ENCODE measurements at regions not wholly inside any gene's neighbourhood (a gene's known extent, or its start where the extent isn't known, plus 50 kb on each side); places are given as distances from the start of the nearest gene placed in this dataset.

GRCh38 chr2:156753766-156754165 is 317.6 kb downstream of the GPD2 start:
- TF ChIP-seq, protein P1, sequence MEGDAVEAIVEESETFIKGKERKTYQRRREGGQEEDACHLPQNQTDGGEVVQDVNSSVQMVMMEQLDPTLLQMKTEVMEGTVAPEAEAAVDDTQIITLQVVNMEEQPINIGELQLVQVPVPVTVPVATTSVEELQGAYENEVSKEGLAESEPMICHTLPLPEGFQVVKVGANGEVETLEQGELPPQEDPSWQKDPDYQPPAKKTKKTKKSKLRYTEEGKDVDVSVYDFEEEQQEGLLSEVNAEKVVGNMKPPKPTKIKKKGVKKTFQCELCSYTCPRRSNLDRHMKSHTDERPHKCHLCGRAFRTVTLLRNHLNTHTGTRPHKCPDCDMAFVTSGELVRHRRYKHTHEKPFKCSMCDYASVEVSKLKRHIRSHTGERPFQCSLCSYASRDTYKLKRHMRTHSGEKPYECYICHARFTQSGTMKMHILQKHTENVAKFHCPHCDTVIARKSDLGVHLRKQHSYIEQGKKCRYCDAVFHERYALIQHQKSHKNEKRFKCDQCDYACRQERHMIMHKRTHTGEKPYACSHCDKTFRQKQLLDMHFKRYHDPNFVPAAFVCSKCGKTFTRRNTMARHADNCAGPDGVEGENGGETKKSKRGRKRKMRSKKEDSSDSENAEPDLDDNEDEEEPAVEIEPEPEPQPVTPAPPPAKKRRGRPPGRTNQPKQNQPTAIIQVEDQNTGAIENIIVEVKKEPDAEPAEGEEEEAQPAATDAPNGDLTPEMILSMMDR (IDR thresholded peaks at IDR 0.05; ENCODE audit: low read length): no peak
- no peak for TF ChIP-seq EZH2 (IDR thresholded peaks at IDR 0.05; ENCODE audit: borderline replicate concordance, low read length)

Data from OCI-LY1 (cell line).